Naive thymus-derived CD8-positive, alpha-beta T cell (primary cell): ENCODE measurements at regions not wholly inside any gene's neighbourhood (a gene's known extent, or its start where the extent isn't known, plus 50 kb on each side); places are given as distances from the start of the nearest gene placed in this dataset.
"Not testable (repeated sequence)": the region's sequence is repeated elsewhere in the genome, so short reads cannot be mapped to it uniquely, and the experiment has no call there.

Experiments
- ATAC-seq, 2 donors: fragments of 150-1000 bp; cut with Tn5 transposase in 1 of 2; sonication (Bioruptor Pico), chemical (Tn5 transposase) in 1 of 2; 1 replicate in 1 of 2; 2 replicates in 1 of 2; pipeline ENCODE4 v1.10.0; 2021; ENCODE audit warnings: mild to moderate bottlenecking in 2 of 2, moderate library complexity in 2 of 2
- POLR2A ChIA-PET: fragments of 350-600 bp; sonication (Branson Sonifier 250); formaldehyde crosslinking; loops from one replicate; lab custom pipeline; 2021; ENCODE audit warnings: antibody characterized with exemption; lab: Charles Lee
- DNase-seq, 10 donors: peaks; one replicate each; pipeline versions ENCODE4 v3.0.0 to v3.0.0-alpha.2; 2020 to 2022
- H3K27ac Mint-ChIP-seq, 10 donors: one replicate each; pipeline ENCODE4 v1.8.0; 2020 to 2022; ENCODE audit warnings: mild to moderate bottlenecking in 10 of 10, mixed read lengths in 10 of 10, moderate library complexity in 4 of 10, inconsistent platforms in 1 of 10
- H3K27me3 Mint-ChIP-seq, 5 donors: one replicate each; pipeline ENCODE4 v1.8.0; 2021 to 2022; ENCODE audit warnings: mixed read lengths in 5 of 5
- H3K36me3 Mint-ChIP-seq, 3 donors: one replicate each; pipeline ENCODE4 v1.8.0; 2020 to 2022; ENCODE audit warnings: mixed read lengths in 3 of 3, mild to moderate bottlenecking in 2 of 3, inconsistent platforms in 1 of 3
- H3K4me1 Mint-ChIP-seq, 4 donors: one replicate each; pipeline ENCODE4 v1.8.0; 2021 to 2022; ENCODE audit warnings: mixed read lengths in 4 of 4
- H3K4me3 Mint-ChIP-seq, 10 donors: one replicate each; pipeline ENCODE4 v1.8.0; 2020 to 2022; ENCODE audit warnings: mild to moderate bottlenecking in 10 of 10, mixed read lengths in 10 of 10, moderate library complexity in 6 of 10, inconsistent platforms in 1 of 10
- H3K9me3 Mint-ChIP-seq, 9 donors: one replicate each; pipeline ENCODE4 v1.8.0; 2020 to 2022; ENCODE audit warnings: mixed read lengths in 9 of 9, mild to moderate bottlenecking in 3 of 9, inconsistent platforms in 1 of 9, moderate library complexity in 1 of 9

DNA sequence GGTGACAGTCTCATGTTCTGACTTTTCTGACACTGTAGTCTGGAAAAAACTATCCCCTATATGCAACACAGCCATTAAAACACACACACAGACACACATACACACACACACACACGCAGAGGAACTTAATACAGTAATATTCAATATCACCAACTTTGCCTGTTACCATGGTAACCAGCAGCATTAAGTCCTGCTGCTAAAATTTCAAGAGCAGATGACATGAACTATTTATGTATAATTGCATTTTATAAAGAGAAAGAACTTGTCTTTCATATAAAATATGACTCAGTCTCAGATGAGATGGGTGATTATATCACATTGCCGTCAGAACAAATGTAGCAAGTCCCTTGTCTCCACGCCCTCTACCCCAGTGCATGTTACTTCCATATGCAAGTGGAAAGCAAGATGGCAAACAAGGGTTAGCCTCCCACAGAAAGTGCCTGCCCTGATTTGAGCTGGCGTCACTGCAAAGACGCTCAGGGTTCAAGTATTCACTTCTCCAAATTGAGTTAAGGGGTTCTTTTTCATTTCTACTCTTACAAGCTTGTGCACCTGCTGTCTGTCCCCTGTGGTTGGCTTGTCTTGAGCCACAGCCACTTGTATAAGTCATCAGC, 576.8 kb downstream of the UQCRFS1 start:
- POLR2A ChIA-PET, result no interaction called here
- Mint-ChIP-seq H3K4me1 (peaks cover 0 to 21% (median 14%) of the 10 kb centered on the region in 4 donors), H3K36me3 (no peaks in the 10 kb centered on the region), H3K27ac (no peak overlapping the region), H3K27me3 (peaks cover 0 to 2% (median 0%) of the 10 kb centered on the region in 5 donors), H3K9me3 (peaks cover 0 to 21% (median 3%) of the 10 kb centered on the region in 9 donors), H3K4me3 (no peak overlapping the region)
- DNase-seq (no peak), ATAC-seq (no peak)

DNA sequence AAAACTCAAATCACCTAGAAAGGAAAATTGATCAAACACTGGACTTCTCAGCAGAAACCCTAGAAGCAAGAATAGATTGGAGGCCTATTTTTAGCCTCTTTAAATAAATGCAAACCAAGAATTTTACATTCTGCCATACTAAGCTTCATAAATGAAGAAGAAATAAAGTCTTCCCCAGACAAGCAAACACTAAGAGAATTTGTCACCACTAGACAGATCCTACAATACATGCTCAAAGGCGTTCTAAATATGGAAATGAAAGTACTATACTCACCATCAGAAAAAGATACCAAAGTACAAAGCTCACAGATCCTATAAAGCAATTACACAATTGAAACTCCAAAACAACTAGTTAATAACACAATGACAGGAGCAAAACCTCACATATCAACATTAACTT, 578.1 kb downstream of the UQCRFS1 start:
- Mint-ChIP-seq H3K27me3 (peaks cover 0 to 2% (median 0%) of the 10 kb centered on the region in 5 donors), H3K4me3 (no peak overlapping the region), H3K36me3 (no peaks in the 10 kb centered on the region), H3K9me3 (peaks cover 0 to 21% (median 3%) of the 10 kb centered on the region in 9 donors), H3K27ac (no peak overlapping the region), H3K4me1 (peaks cover 0 to 21% (median 14%) of the 10 kb centered on the region in 4 donors)
- ATAC-seq (no peak), DNase-seq (no peak)
- POLR2A ChIA-PET, result no interaction called here

DNA sequence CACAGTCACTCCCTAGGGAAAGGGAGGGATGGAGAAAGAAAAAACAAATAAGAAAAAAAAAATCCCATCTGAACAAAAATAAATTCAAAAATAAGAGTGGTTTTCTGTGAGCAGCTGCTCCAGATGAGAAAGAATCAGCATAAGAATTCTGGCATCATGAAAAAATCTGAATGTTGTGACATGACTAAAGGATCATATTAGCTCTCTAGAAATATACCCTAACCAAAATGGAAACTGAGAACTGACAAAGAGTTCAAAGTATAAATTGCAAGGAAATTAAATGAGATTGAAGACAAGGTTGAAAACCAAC, 579.0 kb downstream of the UQCRFS1 start:
- Mint-ChIP-seq H3K4me1 (peaks cover 0 to 21% (median 14%) of the 10 kb centered on the region in 4 donors), H3K27ac (no peak overlapping the region)

DNA sequence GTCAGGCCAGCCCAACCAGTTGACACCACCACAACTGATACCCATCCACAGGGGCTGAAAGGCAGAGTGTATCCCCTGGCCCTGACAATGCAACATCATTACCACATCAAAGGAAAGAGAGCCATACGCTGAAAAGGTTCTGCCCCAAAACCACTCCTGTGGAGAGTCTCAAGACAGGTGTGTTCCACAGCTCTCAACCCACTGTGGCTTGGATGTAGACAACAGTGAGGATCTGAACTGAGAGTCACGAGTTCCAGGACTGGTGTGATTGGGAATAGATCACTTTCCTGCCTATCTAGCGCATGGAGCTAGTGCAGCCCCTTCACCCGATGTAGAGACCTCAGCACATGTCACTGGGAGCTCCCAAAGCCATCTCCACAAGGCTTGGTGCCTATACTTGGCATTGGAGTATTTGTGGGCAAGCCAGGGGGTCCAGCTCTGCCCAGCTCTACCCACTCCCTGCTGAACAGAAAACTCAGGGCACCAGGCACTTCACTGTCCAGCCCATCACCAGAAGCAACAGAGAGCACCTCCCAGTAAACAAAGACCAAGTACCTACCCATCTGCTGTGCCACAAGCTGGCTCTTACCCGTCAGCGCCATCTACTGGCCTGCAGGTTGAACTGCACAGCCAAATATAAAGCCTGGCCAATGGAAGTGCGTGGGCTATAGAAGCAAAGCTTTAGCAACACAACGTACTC, 579.5 kb downstream of the UQCRFS1 start:
- peaks cover 0 to 2% (median 0%) of the 10 kb centered on the region in 5 donors for H3K27me3 Mint-ChIP-seq
- peak overlapping the region in 2 of 10 donors; percentile 46 to 78 for H3K27ac Mint-ChIP-seq
- POLR2A ChIA-PET, result no interaction called here
- DNase-seq (peak in 7 of 10 donors; percentile 29 to 55 (median 40)), ATAC-seq (no peak)
- peaks cover 0 to 21% (median 3%) of the 10 kb centered on the region in 9 donors for H3K9me3 Mint-ChIP-seq
- peaks cover 0 to 21% (median 14%) of the 10 kb centered on the region in 4 donors for H3K4me1 Mint-ChIP-seq
- H3K36me3 Mint-ChIP-seq, result no peaks in the 10 kb centered on the region
- no peak overlapping the region for H3K4me3 Mint-ChIP-seq

More for the DNA sequence above, 579.0 kb downstream of the UQCRFS1 start:
- POLR2A ChIA-PET, result no interaction called here
- no peak for DNase-seq
- Mint-ChIP-seq H3K27me3 (peaks cover 0 to 2% (median 0%) of the 10 kb centered on the region in 5 donors), H3K9me3 (peaks cover 0 to 21% (median 3%) of the 10 kb centered on the region in 9 donors), H3K36me3 (no peaks in the 10 kb centered on the region), H3K4me3 (no peak overlapping the region)
- no peak for ATAC-seq

DNA sequence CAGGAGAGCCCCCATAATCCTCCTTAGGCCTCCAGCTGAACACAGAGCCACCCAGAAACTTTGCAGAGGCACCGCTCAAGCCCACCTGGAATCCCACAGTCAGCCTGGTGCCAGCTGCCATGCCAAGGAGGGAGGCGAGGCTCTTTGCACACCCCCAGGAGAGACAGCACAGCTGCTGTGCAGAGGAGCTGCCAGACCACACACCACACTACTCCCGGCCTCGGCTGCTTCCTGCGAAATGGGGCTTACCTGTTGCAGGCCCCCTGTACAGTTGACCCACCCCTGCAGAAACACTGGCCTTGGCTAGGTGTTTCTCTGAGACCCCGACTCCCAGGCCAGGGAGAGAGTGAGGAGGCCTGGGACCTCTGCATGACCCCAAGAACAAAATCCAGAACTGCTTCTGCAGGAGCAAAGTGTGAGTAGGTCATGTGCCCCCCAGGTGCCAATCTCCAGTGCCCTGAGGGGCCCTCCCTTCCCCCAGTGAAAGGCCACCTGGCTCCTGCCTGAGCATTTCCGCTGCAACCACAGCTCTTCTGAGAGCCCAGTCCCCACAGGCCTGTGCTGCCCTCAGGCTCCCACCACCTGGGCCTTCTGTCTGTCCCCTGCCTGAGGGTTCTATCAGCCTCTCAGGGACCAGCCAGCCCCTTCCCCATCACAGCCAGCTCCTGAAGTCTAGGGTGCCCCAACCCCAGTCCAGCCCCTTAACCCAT, 580.4 kb downstream of the UQCRFS1 start:
- ATAC-seq, result no peak
- Mint-ChIP-seq H3K4me3 (peak overlapping the region in 2 of 10 donors; percentile 5 to 40), H3K27me3 (no peaks in the 10 kb centered on the region), H3K27ac (peak overlapping the region in 3 of 10 donors; percentile 29 to 69 (median 52)), H3K4me1 (peaks cover 0 to 21% (median 14%) of the 10 kb centered on the region in 4 donors), H3K36me3 (no peaks in the 10 kb centered on the region), H3K9me3 (peaks cover 2 to 21% (median 8%) of the 10 kb centered on the region in 9 donors)
- DNase-seq, result no peak
- POLR2A ChIA-PET, result no interaction called here

DNA sequence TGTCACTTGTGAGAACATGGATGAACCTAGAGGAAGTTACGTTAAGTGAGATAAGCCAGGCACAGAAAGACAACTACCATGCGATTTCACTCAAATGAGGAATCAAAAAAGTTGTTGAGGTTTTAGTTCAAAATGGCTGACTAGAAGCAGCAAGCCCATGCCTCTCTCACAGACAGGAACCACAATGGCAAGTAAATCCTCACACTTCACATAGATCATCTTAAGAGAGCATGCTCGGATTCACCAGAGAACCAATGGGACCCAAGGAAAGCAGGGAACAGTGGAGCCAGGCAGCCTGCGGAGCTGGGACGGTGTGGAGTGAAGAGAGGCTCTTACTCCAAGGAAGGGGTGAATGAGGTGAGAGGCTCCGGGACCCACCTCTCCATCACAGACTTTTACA, 581.0 kb downstream of the UQCRFS1 start:
- Mint-ChIP-seq H3K27ac (peak overlapping the region in 4 of 10 donors; percentile 4 to 52 (median 37)), H3K4me1 (peaks cover 0 to 21% (median 14%) of the 10 kb centered on the region in 4 donors), H3K36me3 (no peaks in the 10 kb centered on the region), H3K4me3 (no peak overlapping the region), H3K9me3 (peaks cover 2 to 21% (median 10%) of the 10 kb centered on the region in 9 donors), H3K27me3 (no peaks in the 10 kb centered on the region)
- DNase-seq (no peak), ATAC-seq (no peak)
- POLR2A ChIA-PET, result no interaction called here

DNA sequence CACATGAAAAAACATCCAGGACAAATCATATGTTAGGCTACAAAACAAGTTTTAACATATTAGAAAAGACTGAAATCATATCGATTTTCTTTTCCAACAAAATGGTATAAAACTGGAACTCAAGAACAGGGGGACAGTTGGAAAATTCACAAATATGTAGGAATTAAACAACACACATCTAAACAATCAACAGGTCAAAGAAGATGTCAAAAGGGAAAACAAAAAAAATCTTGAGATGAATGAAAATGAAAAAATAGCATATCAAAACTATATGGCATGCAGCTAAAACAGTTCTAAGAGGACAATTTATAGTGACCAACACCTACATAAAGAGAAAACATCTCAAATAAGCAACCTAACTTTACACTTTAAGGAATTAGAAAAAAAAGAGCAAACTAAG, 585.3 kb downstream of the UQCRFS1 start:
- peaks cover 0 to 10% (median 8%) of the 10 kb centered on the region in 4 donors for H3K4me1 Mint-ChIP-seq

DNA sequence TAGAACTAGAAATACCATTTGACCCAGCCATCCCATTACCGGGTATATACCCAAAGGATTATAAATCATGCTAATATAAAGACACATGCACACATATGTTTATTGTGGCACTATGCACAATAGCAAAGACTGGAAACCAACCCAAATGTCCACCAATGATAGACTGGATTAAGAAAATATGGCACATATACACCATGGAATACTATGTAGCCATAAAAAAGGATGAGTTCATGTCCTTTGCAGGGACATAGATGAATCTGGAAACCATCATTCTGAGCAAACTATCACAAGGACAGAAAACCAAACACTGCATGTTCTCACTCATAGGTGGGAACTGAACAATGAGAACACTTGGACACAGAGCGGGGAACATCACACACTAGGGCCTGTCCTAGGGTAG, 586.5 kb downstream of the UQCRFS1 start:
- H3K27ac Mint-ChIP-seq, H3K36me3 Mint-ChIP-seq, H3K4me3 Mint-ChIP-seq, DNase-seq, POLR2A ChIA-PET, ATAC-seq, H3K4me1 Mint-ChIP-seq, H3K27me3 Mint-ChIP-seq: not testable (repeated sequence)
- H3K9me3 Mint-ChIP-seq, result peaks cover 0 to 18% (median 8%) of the 10 kb centered on the region in 9 donors

More for the DNA sequence above, 585.3 kb downstream of the UQCRFS1 start:
- H3K27me3 Mint-ChIP-seq, result no peaks in the 10 kb centered on the region
- no peak overlapping the region for H3K4me3 Mint-ChIP-seq
- ATAC-seq (no peak), DNase-seq (no peak)
- POLR2A ChIA-PET, result no interaction called here
- H3K9me3 Mint-ChIP-seq, result peaks cover 0 to 18% (median 8%) of the 10 kb centered on the region in 9 donors
- H3K36me3 Mint-ChIP-seq, result no peaks in the 10 kb centered on the region
- H3K27ac Mint-ChIP-seq, result no peak overlapping the region

DNA sequence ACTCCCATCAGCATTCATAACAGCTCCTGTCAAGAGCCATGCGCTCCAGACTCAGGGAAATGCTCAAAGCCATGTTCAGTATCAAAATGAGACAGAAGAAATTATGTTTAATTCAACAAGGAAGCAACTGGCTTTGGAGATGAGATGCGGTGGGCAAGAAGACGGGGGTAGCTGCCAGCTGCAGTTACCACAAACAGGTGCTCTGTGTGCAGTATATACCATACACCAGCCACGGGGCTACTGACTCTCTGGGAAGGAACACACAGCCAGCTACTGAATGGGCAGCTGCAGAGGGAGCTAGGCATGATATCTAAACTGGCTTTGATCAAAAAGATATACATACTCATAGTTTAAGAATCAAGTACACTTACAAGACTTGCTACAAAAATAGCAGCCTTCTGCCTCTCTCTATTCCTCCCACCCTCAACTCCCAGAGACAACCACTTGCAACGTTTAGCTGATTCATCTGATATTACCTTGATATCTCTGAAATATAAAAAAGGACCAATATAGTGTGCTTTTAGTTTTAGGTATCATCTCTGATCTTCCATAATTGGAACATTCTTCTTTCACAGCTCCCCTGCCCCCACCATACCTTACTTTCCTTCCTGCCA, 593.0 kb downstream of the UQCRFS1 start:
- H3K9me3 Mint-ChIP-seq, result peaks cover 0 to 19% (median 6%) of the 10 kb centered on the region in 9 donors
- H3K36me3 Mint-ChIP-seq, result peaks cover 0 to 6% (median 0%) of the 10 kb centered on the region in 3 donors
- no peak for DNase-seq
- no peak overlapping the region for H3K4me3 Mint-ChIP-seq
- H3K27ac Mint-ChIP-seq, result peak overlapping the region in 1 of 10 donors; percentile 18
- POLR2A ChIA-PET, result no interaction called here
- H3K4me1 Mint-ChIP-seq, result no peaks in the 10 kb centered on the region
- ATAC-seq, result no peak
- peaks cover 0 to 4% (median 0%) of the 10 kb centered on the region in 5 donors for H3K27me3 Mint-ChIP-seq

DNA sequence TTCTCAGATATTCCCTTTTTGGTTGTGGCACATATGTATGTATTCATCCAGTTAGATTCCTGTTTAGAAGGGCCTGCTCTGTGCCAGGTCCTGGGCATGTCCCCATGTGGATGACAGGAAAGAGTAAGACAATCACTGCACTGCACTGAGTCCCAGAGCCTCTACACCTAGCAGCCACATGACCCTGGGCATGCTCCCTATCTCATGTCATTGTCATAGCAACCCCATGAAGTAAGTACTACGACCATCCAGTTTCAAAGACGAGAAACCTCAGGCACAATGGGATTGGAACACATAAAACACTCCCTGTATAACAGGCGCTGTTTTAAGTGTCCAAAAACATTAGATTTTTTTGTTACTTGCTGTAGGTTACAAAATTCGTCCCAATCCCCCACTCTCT, 594.4 kb downstream of the UQCRFS1 start:
- ATAC-seq (no peak), DNase-seq (no peak)
- H3K27ac Mint-ChIP-seq, result no peak overlapping the region
- peaks cover 0 to 4% (median 0%) of the 10 kb centered on the region in 5 donors for H3K27me3 Mint-ChIP-seq
- peaks cover 0 to 27% (median 20%) of the 10 kb centered on the region in 9 donors for H3K9me3 Mint-ChIP-seq
- H3K4me1 Mint-ChIP-seq, result no peaks in the 10 kb centered on the region
- H3K36me3 Mint-ChIP-seq, result peaks cover 0 to 16% (median 0%) of the 10 kb centered on the region in 3 donors
- H3K4me3 Mint-ChIP-seq, result no peak overlapping the region
- POLR2A ChIA-PET, result no interaction called here

DNA sequence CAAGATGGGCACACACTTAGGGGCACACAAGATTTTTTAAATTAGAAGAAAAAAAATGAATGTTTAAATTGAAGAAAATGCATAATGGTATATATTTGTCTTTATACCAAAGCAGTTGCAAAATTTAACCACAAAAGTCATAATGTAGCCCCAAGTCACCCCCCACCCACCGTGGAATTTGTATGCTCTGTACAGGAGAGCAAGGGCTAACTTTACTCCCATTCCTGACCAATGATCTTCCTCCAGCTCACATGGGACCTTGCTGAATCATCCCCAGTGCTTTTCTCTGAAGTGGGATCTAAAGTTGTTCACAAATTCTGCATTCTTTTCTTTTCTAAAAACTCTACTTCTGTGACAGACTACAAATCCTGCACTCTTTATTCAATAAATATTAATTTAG, 597.0 kb downstream of the UQCRFS1 start:
- Mint-ChIP-seq H3K4me1 (no peaks in the 10 kb centered on the region), H3K4me3 (no peak overlapping the region), H3K9me3 (peaks cover 0 to 28% (median 20%) of the 10 kb centered on the region in 9 donors), H3K27me3 (peaks cover 0 to 4% (median 0%) of the 10 kb centered on the region in 5 donors), H3K36me3 (peaks cover 0 to 16% (median 0%) of the 10 kb centered on the region in 3 donors), H3K27ac (no peak overlapping the region)
- POLR2A ChIA-PET, result no interaction called here
- ATAC-seq (no peak), DNase-seq (no peak)

DNA sequence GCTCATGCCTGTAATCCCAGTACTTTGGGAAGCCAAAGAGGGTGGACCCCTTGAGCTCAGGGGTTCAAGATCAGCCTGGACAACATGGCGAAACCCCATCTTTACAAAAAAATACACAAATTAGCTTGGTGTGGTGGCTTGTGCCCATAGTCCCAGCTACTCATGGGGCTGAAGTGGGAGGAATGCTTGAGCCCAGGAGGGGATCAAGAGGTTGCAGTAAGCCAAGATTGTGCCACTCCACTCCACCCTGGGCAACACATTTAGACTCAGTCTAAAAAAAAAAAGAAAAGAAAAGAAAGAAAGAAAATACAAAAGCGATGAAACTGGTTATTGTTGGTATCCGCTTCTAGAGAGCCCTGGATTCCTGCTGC, 597.4 kb downstream of the UQCRFS1 start:
- DNase-seq (no peak), ATAC-seq (no peak)
- Mint-ChIP-seq H3K36me3 (peaks cover 0 to 16% (median 0%) of the 10 kb centered on the region in 3 donors), H3K27ac (no peak overlapping the region), H3K27me3 (peaks cover 0 to 4% (median 0%) of the 10 kb centered on the region in 5 donors), H3K9me3 (peaks cover 0 to 30% (median 20%) of the 10 kb centered on the region in 9 donors), H3K4me3 (no peak overlapping the region), H3K4me1 (no peaks in the 10 kb centered on the region)
- POLR2A ChIA-PET, result no interaction called here
